Esophagus (tissue), 2 donors: ENCODE measurements at regions not wholly inside any gene's neighbourhood (a gene's known extent, or its start where the extent isn't known, plus 50 kb on each side); places are given as distances from the start of the nearest gene placed in this dataset.

Experiments
- H3K27ac ChIP-seq, 2 donors: one replicate each; pipeline ENCODE4 v1.5.1; 2013; ENCODE audit warnings: low read depth in 2 of 2, mild to moderate bottlenecking in 2 of 2, inconsistent platforms in 1 of 2, low read length in 1 of 2, moderate library complexity in 1 of 2
- H3K27me3 ChIP-seq, 2 donors: one replicate each; pipeline ENCODE4 v1.6.1; 2013; ENCODE audit warnings: low read length in 2 of 2, control low read depth in 1 of 2, mild to moderate bottlenecking in 1 of 2; ENCODE audit not compliant: insufficient read depth in 2 of 2, control insufficient read depth in 1 of 2
- H3K36me3 ChIP-seq, 2 donors: one replicate each; pipeline ENCODE4 v1.6.1; 2013; ENCODE audit warnings: low read length in 1 of 2; ENCODE audit not compliant: control insufficient read depth in 2 of 2, insufficient read depth in 2 of 2
- H3K4me1 ChIP-seq, 2 donors: one replicate each; pipeline ENCODE4 v1.6.1; 2013; ENCODE audit warnings: low read length in 1 of 2; ENCODE audit not compliant: control insufficient read depth in 2 of 2, insufficient read depth in 2 of 2
- H3K4me3 ChIP-seq, 2 donors: one replicate each; pipeline ENCODE4 v1.5.1; 2013; ENCODE audit warnings: low read length in 2 of 2, mild to moderate bottlenecking in 2 of 2, low read depth in 1 of 2, moderate library complexity in 1 of 2
- H3K9me3 ChIP-seq, 2 donors: one replicate each; pipeline ENCODE4 v1.6.1; 2013; ENCODE audit warnings: mild to moderate bottlenecking in 2 of 2, low read depth in 1 of 2, low read length in 1 of 2, moderate library complexity in 1 of 2; ENCODE audit not compliant: control insufficient read depth in 2 of 2, insufficient read depth in 1 of 2
- WGBS, 2 donors: extraction: QIAGEN DNeasy Blood & Tissue Kit; methylation state at CpG; one replicate each; pipeline ENCODE4 v1.1.7; 2013; 5-methylcytosine and 5-hydroxymethylcytosine counted together
- donor health status: healthy with polysubstance abuse.
- donor health status: Bipolar disorder and iron deficiency.

GRCh38 chr5:107153283-107153682, 517.5 kb downstream of the EFNA5 start:
- WGBS, 2 donors = 45 to 49% methylated on average over 2 of the region's 2 CpGs
- H3K27ac ChIP-seq = no peak overlapping the region
- H3K36me3 ChIP-seq = no peaks in the 10 kb centered on the region
- H3K27me3 ChIP-seq = no peaks in the 10 kb centered on the region
- H3K4me3 ChIP-seq = no peak overlapping the region
- H3K9me3 ChIP-seq = no peaks in the 10 kb centered on the region
- H3K4me1 ChIP-seq = no peaks in the 10 kb centered on the region

- 45 to 75% methylated on average over 3 of the region's 3 CpGs for WGBS, 2 donors
Observed at GRCh38 chr5:107149243-107150005, 521.3 kb downstream of the EFNA5 start.

GRCh38 chr5:107147589-107147988, 523.1 kb downstream of the EFNA5 start:
- H3K4me3 ChIP-seq = no peak overlapping the region
- no peaks in the 10 kb centered on the region for H3K36me3 ChIP-seq
- no peaks in the 10 kb centered on the region for H3K9me3 ChIP-seq
- H3K27ac ChIP-seq = no peak overlapping the region
- WGBS, 2 donors = 35 to 37% methylated on average over 1 of the region's 1 CpG
- no peaks in the 10 kb centered on the region for H3K27me3 ChIP-seq
- H3K4me1 ChIP-seq = no peaks in the 10 kb centered on the region

More at GRCh38 chr5:107149243-107150005, 521.3 kb downstream of the EFNA5 start:
- Histone ChIP-seq H3K4me1 (no peaks in the 10 kb centered on the region), H3K9me3 (no peaks in the 10 kb centered on the region), H3K36me3 (no peaks in the 10 kb centered on the region), H3K4me3 (no peak overlapping the region), H3K27me3 (no peaks in the 10 kb centered on the region), H3K27ac (no peak overlapping the region)

- no peaks in the 10 kb centered on the region for H3K9me3 ChIP-seq
- no peaks in the 10 kb centered on the region for H3K27me3 ChIP-seq
- no peak overlapping the region for H3K4me3 ChIP-seq
- no peaks in the 10 kb centered on the region for H3K4me1 ChIP-seq
- 62 to 65% methylated on average over 4 of the region's 4 CpGs for WGBS, 2 donors
- H3K36me3 ChIP-seq = no peaks in the 10 kb centered on the region
- H3K27ac ChIP-seq = no peak overlapping the region
Observed at GRCh38 chr5:107146901-107147300, 523.8 kb downstream of the EFNA5 start.

DNA sequence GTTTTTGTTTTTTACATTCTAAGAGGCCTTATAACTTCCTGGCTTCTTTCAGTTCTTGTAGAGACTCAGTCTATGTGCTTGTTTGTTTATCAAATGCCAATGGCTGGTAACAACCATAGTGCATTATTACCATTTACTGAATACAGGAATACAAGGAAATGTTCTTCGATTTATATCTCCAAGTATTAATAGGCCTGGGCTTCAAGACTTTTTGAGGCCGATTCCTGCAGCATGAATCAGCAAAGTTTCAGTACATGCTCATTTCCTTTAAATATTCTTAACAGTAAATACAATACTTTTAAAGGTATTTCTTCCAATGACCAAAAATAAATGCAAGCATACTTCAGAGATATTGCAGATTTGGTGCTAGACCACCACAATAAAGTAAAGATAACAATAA, 535.3 kb downstream of the EFNA5 start:
- 47 to 55% methylated on average over 2 of the region's 2 CpGs for WGBS, 2 donors
- no peaks in the 10 kb centered on the region for H3K36me3 ChIP-seq
- H3K27me3 ChIP-seq = no peaks in the 10 kb centered on the region
- H3K4me1 ChIP-seq = no peaks in the 10 kb centered on the region
- no peak overlapping the region for H3K4me3 ChIP-seq
- H3K27ac ChIP-seq = no peak overlapping the region
- H3K9me3 ChIP-seq = no peaks in the 10 kb centered on the region

- Histone ChIP-seq H3K27ac (no peak overlapping the region), H3K4me3 (no peak overlapping the region), H3K27me3 (no peaks in the 10 kb centered on the region), H3K4me1 (no peaks in the 10 kb centered on the region), H3K36me3 (no peaks in the 10 kb centered on the region), H3K9me3 (no peaks in the 10 kb centered on the region)
- WGBS, 2 donors = 58 to 62% methylated on average over 2 of the region's 2 CpGs
Observed at GRCh38 chr5:107134931-107135330, 535.8 kb downstream of the EFNA5 start.

- H3K4me1 ChIP-seq = no peaks in the 10 kb centered on the region
- no peak overlapping the region for H3K4me3 ChIP-seq
- no peaks in the 10 kb centered on the region for H3K36me3 ChIP-seq
- 15 to 24% methylated on average over 1 of the region's 1 CpG for whole genome bisulfite sequencing, 2 donors
- H3K9me3 ChIP-seq = no peaks in the 10 kb centered on the region
- H3K27me3 ChIP-seq = no peaks in the 10 kb centered on the region
- H3K27ac ChIP-seq = no peak overlapping the region
Observed at GRCh38 chr5:107129051-107129450, 541.7 kb downstream of the EFNA5 start.

DNA sequence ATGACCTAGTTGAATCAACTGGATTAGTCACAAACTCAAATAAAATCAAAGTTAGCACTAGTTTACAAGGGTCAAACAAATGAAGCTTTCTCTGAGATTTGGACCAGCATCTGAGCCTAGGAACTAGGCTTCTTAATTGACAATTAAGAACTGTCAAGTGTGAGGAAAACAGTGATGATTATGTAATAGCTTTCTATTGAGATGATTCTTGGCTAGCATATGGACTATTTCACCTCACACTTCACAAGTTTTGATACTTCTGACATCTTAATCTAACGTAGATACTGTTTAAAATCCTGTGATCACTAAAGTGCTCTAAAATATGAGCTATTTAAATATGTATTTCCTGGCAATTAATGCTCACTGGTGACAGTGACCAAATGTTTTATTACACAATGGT, 542.9 kb downstream of the EFNA5 start:
- H3K4me3 ChIP-seq = no peak overlapping the region
- no peaks in the 10 kb centered on the region for H3K4me1 ChIP-seq
- H3K9me3 ChIP-seq = no peaks in the 10 kb centered on the region
- no peaks in the 10 kb centered on the region for H3K27me3 ChIP-seq
- H3K36me3 ChIP-seq = no peaks in the 10 kb centered on the region
- no peak overlapping the region for H3K27ac ChIP-seq
- whole genome bisulfite sequencing, 2 donors = 26 to 30% methylated on average over 1 of the region's 1 CpG

GRCh38 chr5:107126341-107126740, 544.4 kb downstream of the EFNA5 start:
- Histone ChIP-seq H3K4me1 (no peaks in the 10 kb centered on the region), H3K4me3 (no peak overlapping the region), H3K27ac (no peak overlapping the region), H3K9me3 (no peaks in the 10 kb centered on the region), H3K27me3 (no peaks in the 10 kb centered on the region), H3K36me3 (no peaks in the 10 kb centered on the region)
- WGBS, 2 donors = 83 to 88% methylated on average over 3 of the region's 3 CpGs

DNA sequence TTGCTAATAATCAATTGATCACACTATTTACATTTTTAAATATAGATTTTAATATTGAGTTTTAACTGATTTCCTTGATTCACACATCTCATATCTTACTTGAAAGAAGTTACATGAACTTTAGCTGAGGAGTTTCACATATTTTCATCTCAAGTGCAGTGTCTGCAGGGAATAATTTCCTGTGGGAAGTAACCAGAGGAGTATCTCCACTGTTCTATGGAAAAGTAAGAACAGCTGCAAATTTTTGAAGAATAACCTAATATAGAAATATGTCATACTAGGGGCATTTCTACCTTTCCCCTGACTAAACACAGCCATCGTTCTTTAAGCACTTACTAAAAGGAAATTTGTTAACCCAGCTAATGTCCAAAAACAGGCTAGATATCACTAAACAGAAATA, 546.4 kb downstream of the EFNA5 start:
- no peaks in the 10 kb centered on the region for H3K9me3 ChIP-seq
- no peaks in the 10 kb centered on the region for H3K4me1 ChIP-seq
- no peaks in the 10 kb centered on the region for H3K27me3 ChIP-seq
- no peak overlapping the region for H3K4me3 ChIP-seq
- no peak overlapping the region for H3K27ac ChIP-seq
- H3K36me3 ChIP-seq = no peaks in the 10 kb centered on the region
- WGBS, 2 donors = 75 to 76% methylated on average over 1 of the region's 1 CpG
